Esophagus squamous epithelium (tissue), 4 donors: ENCODE measurements at regions not wholly inside any gene's neighbourhood (a gene's known extent, or its start where the extent isn't known, plus 50 kb on each side); places are given as distances from the start of the nearest gene placed in this dataset.

Experiments
- POLR2A ChIP-seq, 4 donors: fragments of 450-650 bp; IDR thresholded peaks; one replicate each; pipeline ENCODE4 v1.6.1; 2017; ENCODE audit warnings: antibody characterized with exemption in 4 of 4, mild to moderate bottlenecking in 4 of 4, moderate library complexity in 3 of 4
- TF ChIP-seq, protein P1 (sequence below), 6 experiments: fragments of 450-650 bp in 4 of 6; fragments of 200-600 bp in 2 of 6; sonication (generic) in 2 of 6; IDR thresholded peaks; one replicate each; pipeline ENCODE4 v1.5.1; 2016 to 2019; ENCODE audit warnings: antibody characterized with exemption in 6 of 6, mild to moderate bottlenecking in 4 of 6, moderate library complexity in 4 of 6

DNA sequence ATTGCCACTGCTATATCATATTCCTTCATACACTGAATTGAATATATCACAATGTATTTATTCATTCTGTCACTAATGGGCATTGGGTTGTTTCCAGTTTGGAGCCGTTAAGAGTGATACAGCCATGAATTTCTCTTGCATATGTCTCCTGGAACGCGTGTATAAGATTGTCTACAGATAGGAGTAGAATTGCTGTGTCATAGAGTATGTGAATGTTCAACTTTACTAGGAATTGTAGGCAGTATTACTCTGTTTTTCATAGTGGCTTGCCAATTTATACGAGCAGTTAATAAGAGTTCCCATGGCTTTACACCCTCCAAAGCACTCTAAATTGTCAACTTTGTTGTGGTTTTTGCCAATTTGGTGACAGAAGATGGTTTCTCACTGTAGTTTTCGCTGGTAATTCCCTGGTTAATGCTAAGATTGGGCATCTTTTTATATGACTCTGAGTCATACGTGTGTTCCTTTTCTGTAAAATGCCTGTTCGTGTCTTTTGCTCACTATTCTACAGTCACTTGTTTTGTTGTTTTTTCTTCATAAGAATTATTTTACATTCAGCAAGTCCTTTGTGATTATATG, 136.1 kb upstream of the LIPC start:
- TF ChIP-seq, protein P1, sequence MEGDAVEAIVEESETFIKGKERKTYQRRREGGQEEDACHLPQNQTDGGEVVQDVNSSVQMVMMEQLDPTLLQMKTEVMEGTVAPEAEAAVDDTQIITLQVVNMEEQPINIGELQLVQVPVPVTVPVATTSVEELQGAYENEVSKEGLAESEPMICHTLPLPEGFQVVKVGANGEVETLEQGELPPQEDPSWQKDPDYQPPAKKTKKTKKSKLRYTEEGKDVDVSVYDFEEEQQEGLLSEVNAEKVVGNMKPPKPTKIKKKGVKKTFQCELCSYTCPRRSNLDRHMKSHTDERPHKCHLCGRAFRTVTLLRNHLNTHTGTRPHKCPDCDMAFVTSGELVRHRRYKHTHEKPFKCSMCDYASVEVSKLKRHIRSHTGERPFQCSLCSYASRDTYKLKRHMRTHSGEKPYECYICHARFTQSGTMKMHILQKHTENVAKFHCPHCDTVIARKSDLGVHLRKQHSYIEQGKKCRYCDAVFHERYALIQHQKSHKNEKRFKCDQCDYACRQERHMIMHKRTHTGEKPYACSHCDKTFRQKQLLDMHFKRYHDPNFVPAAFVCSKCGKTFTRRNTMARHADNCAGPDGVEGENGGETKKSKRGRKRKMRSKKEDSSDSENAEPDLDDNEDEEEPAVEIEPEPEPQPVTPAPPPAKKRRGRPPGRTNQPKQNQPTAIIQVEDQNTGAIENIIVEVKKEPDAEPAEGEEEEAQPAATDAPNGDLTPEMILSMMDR (IDR thresholded peaks at IDR 0.05) = no peak
- TF ChIP-seq POLR2A (IDR thresholded peaks at IDR 0.05) = no peak
